ENCODE measurements at regions not wholly inside any gene's neighbourhood (a gene's known extent, or its start where the extent isn't known, plus 50 kb on each side); places are given as distances from the start of the nearest gene placed in this dataset.
"Not testable (repeated sequence)": the region's sequence is repeated elsewhere in the genome, so short reads cannot be mapped to it uniquely, and the experiment has no call there.

- TF ChIP-seq ZFX (IDR thresholded peaks at IDR 0.05; ENCODE audit: borderline replicate concordance), result no peak
- no peak for TF ChIP-seq CTCF (IDR thresholded peaks at IDR 0.05)
Measured at GRCh38 chr10:78229489-78229888, 195.8 kb downstream of the RPS24 start.

GRCh38 chr10:78229950-78230675 is 196.4 kb downstream of the RPS24 start:
- TF ChIP-seq ZFX (IDR thresholded peaks at IDR 0.05; ENCODE audit: borderline replicate concordance), result no peak
- TF ChIP-seq CTCF (IDR thresholded peaks at IDR 0.05), result no peak
- H3K27ac ChIP-seq, result no peak overlapping the region

More at GRCh38 chr10:78229489-78229888, 195.8 kb downstream of the RPS24 start:
- H3K27ac ChIP-seq, result no peak overlapping the region

GRCh38 chr10:78231327-78231726 is 197.7 kb downstream of the RPS24 start:
- H3K27ac ChIP-seq, result no peak overlapping the region
- TF ChIP-seq ZFX (IDR thresholded peaks at IDR 0.05; ENCODE audit: borderline replicate concordance) (no peak), CTCF (IDR thresholded peaks at IDR 0.05) (no peak)

GRCh38 chr10:78231939-78232338 is 198.3 kb downstream of the RPS24 start:
- TF ChIP-seq CTCF (IDR thresholded peaks at IDR 0.05), result no peak
- TF ChIP-seq ZFX (IDR thresholded peaks at IDR 0.05; ENCODE audit: borderline replicate concordance), result no peak
- no peak overlapping the region for H3K27ac ChIP-seq

- H3K27ac ChIP-seq, result no peak overlapping the region
- TF ChIP-seq CTCF (IDR thresholded peaks at IDR 0.05) (no peak), ZFX (IDR thresholded peaks at IDR 0.05; ENCODE audit: borderline replicate concordance) (no peak)
Measured at GRCh38 chr10:78236416-78237015, 202.9 kb downstream of the RPS24 start.

- not testable (repeated sequence) for H3K27ac ChIP-seq
Measured at GRCh38 chr10:78237951-78238350, 204.3 kb downstream of the RPS24 start.

- no peak for TF ChIP-seq ZFX (IDR thresholded peaks at IDR 0.05; ENCODE audit: borderline replicate concordance)
- no peak for TF ChIP-seq CTCF (IDR thresholded peaks at IDR 0.05)
- H3K27ac ChIP-seq, result no peak overlapping the region
Measured at GRCh38 chr10:78247266-78247665, 213.6 kb downstream of the RPS24 start.

Measured in 22Rv1 (cell line).